Smooth muscle cell (in vitro differentiated cells): ENCODE measurements at regions not wholly inside any gene's neighbourhood (a gene's known extent, or its start where the extent isn't known, plus 50 kb on each side); places are given as distances from the start of the nearest gene placed in this dataset.
A peak's percentile ranks its signal among the peaks of the same experiment; 100 is the strongest.

ENCODE experiments used
- DNase-seq: peaks from one replicate; lab custom pipeline; 2025; ENCODE audit not compliant: unreplicated experiment; lab: John Stamatoyannopoulos, UW
- H2AFZ ChIP-seq: fragments of 200-600 bp; sonication (generic); 2 replicates; pipeline ENCODE4 v1.6.0; 2016; ENCODE audit warnings: antibody characterized with exemption, low read depth, mild to moderate bottlenecking
- H3F3A ChIP-seq: fragments of 200-600 bp; sonication (generic); 2 replicates; pipeline ENCODE4 v1.6.0; 2017; ENCODE audit warnings: antibody characterized with exemption, low read depth
- H3K27ac ChIP-seq: fragments of 200-600 bp; sonication (generic); 2 replicates; pipeline ENCODE4 v1.5.1; 2016; ENCODE audit warnings: low read depth, mild to moderate bottlenecking
- H3K27me3 ChIP-seq: fragments of 200-600 bp; sonication (generic); 2 replicates; pipeline ENCODE4 v1.6.1; 2016; ENCODE audit warnings: low read depth, mild to moderate bottlenecking
- H3K36me3 ChIP-seq: fragments of 200-600 bp; sonication (generic); 2 replicates; pipeline ENCODE4 v1.5.1; 2016; ENCODE audit warnings: low read depth
- H3K4me1 ChIP-seq: fragments of 200-600 bp; sonication (generic); 2 replicates; pipeline ENCODE4 v1.5.1; 2016; ENCODE audit warnings: low read depth
- H3K4me2 ChIP-seq: fragments of 200-600 bp; sonication (generic); 2 replicates; pipeline ENCODE4 v1.6.0; 2016; ENCODE audit warnings: mild to moderate bottlenecking
- H3K4me3 ChIP-seq: fragments of 200-600 bp; sonication (generic); 2 replicates; pipeline ENCODE4 v1.5.1; 2016; ENCODE audit warnings: mild to moderate bottlenecking
- H3K79me2 ChIP-seq: fragments of 200-600 bp; sonication (generic); 2 replicates; pipeline ENCODE4 v1.6.0; 2016; ENCODE audit warnings: low read depth, mild to moderate bottlenecking
- H3K9ac ChIP-seq: fragments of 200-600 bp; sonication (generic); 2 replicates; pipeline ENCODE4 v1.6.0; 2016; ENCODE audit warnings: low read depth
- H3K9me3 ChIP-seq: fragments of 200-600 bp; sonication (generic); replicated peaks from 2 replicates; pipeline ENCODE4 v1.5.1; 2016; ENCODE audit warnings: low read depth
- H4K20me1 ChIP-seq: fragments of 200-600 bp; sonication (generic); 2 replicates; pipeline ENCODE4 v1.6.0; 2016; ENCODE audit warnings: low read depth
- CTCF ChIP-seq: fragments of 200-600 bp; sonication (generic); IDR thresholded peaks from 2 replicates; pipeline ENCODE4 v1.5.1; 2017; ENCODE audit warnings: borderline replicate concordance, mild to moderate bottlenecking, antibody characterized with exemption; ENCODE audit not compliant: insufficient read depth, poor library complexity, severe bottlenecking
- WGBS: methylation state at CpG from one replicate; pipeline ENCODE4 v1.1.7; 2016; ENCODE audit warnings: low lambda C conversion rate; 5-methylcytosine and 5-hydroxymethylcytosine counted together

- peak overlapping the region; percentile 78 for H2AFZ ChIP-seq
- TF ChIP-seq CTCF, result no peak
- peaks cover 8% of the 10 kb centered on the region for H3F3A ChIP-seq
- H3K4me2 ChIP-seq, result peak overlapping the region; percentile 62
- peak overlapping the region; percentile 33 for H3K27ac ChIP-seq
- no peak overlapping the region for H3K4me3 ChIP-seq
- 75% methylated on average over 5 of the region's 5 CpGs for WGBS
- H3K36me3 ChIP-seq, result no peaks in the 10 kb centered on the region
- no peaks in the 10 kb centered on the region for H3K79me2 ChIP-seq
- H4K20me1 ChIP-seq, result no peaks in the 10 kb centered on the region
- no peak for DNase-seq
- no peaks in the 10 kb centered on the region for H3K27me3 ChIP-seq
- peaks cover 5% of the 10 kb centered on the region for H3K4me1 ChIP-seq
- H3K9me3 ChIP-seq, result no peaks in the 10 kb centered on the region
- no peak overlapping the region for H3K9ac ChIP-seq
Observed at GRCh38 chr4:131613086-131613823, 1535.8 kb upstream of the PCDH10 start.

GRCh38 chr4:131613824-131614216 is 1535.3 kb upstream of the PCDH10 start:
- Histone ChIP-seq H2AFZ (peak overlapping the region; percentile 78), H4K20me1 (no peaks in the 10 kb centered on the region), H3K4me2 (peak overlapping the region; percentile 62), H3K36me3 (no peaks in the 10 kb centered on the region), H3K4me1 (peaks cover 5% of the 10 kb centered on the region), H3K27ac (peak overlapping the region; percentile 33), H3K9me3 (no peaks in the 10 kb centered on the region), H3K4me3 (no peak overlapping the region), H3K9ac (no peak overlapping the region), H3K79me2 (no peaks in the 10 kb centered on the region), H3K27me3 (no peaks in the 10 kb centered on the region), H3F3A (peaks cover 8% of the 10 kb centered on the region)
- TF ChIP-seq CTCF, result no peak
- no peak for DNase-seq
- 35% methylated on average over 1 of the region's 1 CpG for WGBS

- H2AFZ ChIP-seq, result no peak overlapping the region
- H3K27me3 ChIP-seq, result no peaks in the 10 kb centered on the region
- H3K79me2 ChIP-seq, result no peaks in the 10 kb centered on the region
- H3K27ac ChIP-seq, result no peak overlapping the region
- H3K4me3 ChIP-seq, result no peak overlapping the region
- H3K4me2 ChIP-seq, result no peak overlapping the region
- no peak overlapping the region for H3K9ac ChIP-seq
- no peak for TF ChIP-seq CTCF
- H3F3A ChIP-seq, result no peaks in the 10 kb centered on the region
- H3K36me3 ChIP-seq, result no peaks in the 10 kb centered on the region
- H3K9me3 ChIP-seq, result no peaks in the 10 kb centered on the region
- H4K20me1 ChIP-seq, result no peaks in the 10 kb centered on the region
- no peaks in the 10 kb centered on the region for H3K4me1 ChIP-seq
- no peak for DNase-seq
Observed at GRCh38 chr4:131632877-131633276, 1516.2 kb upstream of the PCDH10 start.

GRCh38 chr4:131635191-131635590 is 1513.9 kb upstream of the PCDH10 start:
- DNase-seq, result no peak
- Histone ChIP-seq H3K36me3 (no peaks in the 10 kb centered on the region), H3K27me3 (no peaks in the 10 kb centered on the region), H3F3A (no peaks in the 10 kb centered on the region), H3K9ac (no peak overlapping the region), H2AFZ (no peak overlapping the region), H3K4me2 (no peak overlapping the region), H3K27ac (no peak overlapping the region), H3K4me3 (no peak overlapping the region), H3K79me2 (no peaks in the 10 kb centered on the region), H3K4me1 (no peaks in the 10 kb centered on the region), H3K9me3 (no peaks in the 10 kb centered on the region), H4K20me1 (no peaks in the 10 kb centered on the region)
- TF ChIP-seq CTCF, result no peak
